ENCODE measurements at regions not wholly inside any gene's neighbourhood (a gene's known extent, or its start where the extent isn't known, plus 50 kb on each side); places are given as distances from the start of the nearest gene placed in this dataset.

DNA sequence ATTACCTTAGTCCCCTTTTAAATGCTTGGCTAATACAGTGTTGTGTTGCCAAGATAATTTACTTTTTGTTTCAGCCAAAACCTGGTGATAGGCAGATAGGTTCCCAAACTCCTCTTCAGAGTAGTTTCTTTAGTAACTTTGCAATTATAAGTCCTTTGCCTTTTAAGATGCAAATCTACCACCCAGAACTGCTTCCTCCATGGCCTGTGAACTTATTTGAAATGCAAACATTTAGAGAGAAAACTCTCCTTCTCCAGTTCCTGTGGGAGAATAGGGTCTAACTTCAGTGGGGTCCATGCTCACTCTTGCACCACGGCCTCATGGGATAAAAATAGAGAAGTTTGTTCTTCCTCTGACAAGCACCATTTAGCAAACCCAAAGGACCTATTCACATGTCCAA, 1955.4 kb upstream of the CDH6 start:
- H3K27me3 Mint-ChIP-seq = no peaks in the 10 kb centered on the region
- ATAC-seq = no peak
- ChIA-PET POLR2A (no interaction called here), CTCF (no interaction called here)
- no peaks in the 10 kb centered on the region for H3K4me1 Mint-ChIP-seq (ENCODE audit: low read depth)
- no peak overlapping the region for H3K4me3 Mint-ChIP-seq
- intact Hi-C loops (cut with micrococcal nuclease) = no loop called here
- H3K9me3 Mint-ChIP-seq = peaks cover 12% of the 10 kb centered on the region
- DNase-seq = no peak
- no peak overlapping the region for H3K27ac Mint-ChIP-seq
- no peaks in the 10 kb centered on the region for H3K36me3 Mint-ChIP-seq (ENCODE audit: low read depth)
- TF ChIP-seq, protein P1, sequence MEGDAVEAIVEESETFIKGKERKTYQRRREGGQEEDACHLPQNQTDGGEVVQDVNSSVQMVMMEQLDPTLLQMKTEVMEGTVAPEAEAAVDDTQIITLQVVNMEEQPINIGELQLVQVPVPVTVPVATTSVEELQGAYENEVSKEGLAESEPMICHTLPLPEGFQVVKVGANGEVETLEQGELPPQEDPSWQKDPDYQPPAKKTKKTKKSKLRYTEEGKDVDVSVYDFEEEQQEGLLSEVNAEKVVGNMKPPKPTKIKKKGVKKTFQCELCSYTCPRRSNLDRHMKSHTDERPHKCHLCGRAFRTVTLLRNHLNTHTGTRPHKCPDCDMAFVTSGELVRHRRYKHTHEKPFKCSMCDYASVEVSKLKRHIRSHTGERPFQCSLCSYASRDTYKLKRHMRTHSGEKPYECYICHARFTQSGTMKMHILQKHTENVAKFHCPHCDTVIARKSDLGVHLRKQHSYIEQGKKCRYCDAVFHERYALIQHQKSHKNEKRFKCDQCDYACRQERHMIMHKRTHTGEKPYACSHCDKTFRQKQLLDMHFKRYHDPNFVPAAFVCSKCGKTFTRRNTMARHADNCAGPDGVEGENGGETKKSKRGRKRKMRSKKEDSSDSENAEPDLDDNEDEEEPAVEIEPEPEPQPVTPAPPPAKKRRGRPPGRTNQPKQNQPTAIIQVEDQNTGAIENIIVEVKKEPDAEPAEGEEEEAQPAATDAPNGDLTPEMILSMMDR (IDR thresholded peaks at IDR 0.05) = no peak

DNA sequence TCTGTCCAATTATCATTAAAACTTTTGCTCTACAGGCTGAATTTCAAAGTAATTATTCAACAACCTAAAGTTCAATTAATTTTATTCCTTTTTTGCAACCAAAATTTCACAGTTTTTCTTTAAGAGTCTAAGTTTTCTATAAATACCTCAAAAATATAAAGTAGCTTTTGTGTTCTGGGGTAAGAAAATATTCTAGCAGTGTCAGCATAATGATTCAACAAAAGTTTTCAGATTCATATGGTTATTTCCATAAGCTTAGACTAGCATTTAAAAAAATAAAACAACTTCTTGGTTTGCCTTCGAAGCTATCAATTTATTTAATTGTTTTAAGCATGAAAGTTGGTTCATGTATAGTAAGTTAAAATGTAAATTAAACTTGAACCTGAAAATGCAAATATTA, 1962.3 kb upstream of the CDH6 start:
- no peak for ATAC-seq
- intact Hi-C loops (cut with micrococcal nuclease) = no loop called here
- Mint-ChIP-seq H3K4me3 (no peak overlapping the region), H3K27ac (no peak overlapping the region), H3K27me3 (no peaks in the 10 kb centered on the region), H3K36me3 (ENCODE audit: low read depth) (no peaks in the 10 kb centered on the region), H3K4me1 (ENCODE audit: low read depth) (no peaks in the 10 kb centered on the region), H3K9me3 (peaks cover 2% of the 10 kb centered on the region)
- ChIA-PET POLR2A (no interaction called here), CTCF (no interaction called here)
- TF ChIP-seq, protein P1 (IDR thresholded peaks at IDR 0.05) = no peak
- no peak for DNase-seq

DNA sequence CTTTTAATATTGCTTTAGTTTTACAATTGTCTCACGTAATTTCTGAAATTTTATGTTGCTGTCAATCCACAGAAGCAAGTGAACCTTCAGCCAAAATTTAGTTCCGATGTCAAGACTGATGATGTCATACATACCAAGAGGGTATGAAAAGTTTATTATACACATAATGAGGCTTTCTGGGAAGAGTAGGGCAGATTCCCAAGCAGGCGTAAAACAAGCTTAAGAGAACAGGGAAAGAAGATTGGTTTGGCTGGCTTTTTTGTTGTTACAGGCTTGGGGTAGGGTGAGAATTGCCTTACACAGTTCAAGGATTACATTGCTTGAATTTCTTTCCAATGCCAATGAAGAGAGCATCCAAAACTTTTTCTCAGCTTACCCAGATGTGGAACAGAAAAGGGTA, 1962.9 kb upstream of the CDH6 start:
- no peak overlapping the region for H3K4me3 Mint-ChIP-seq
- ATAC-seq (no peak), DNase-seq (no peak)
- H3K4me1 Mint-ChIP-seq (ENCODE audit: low read depth) = no peaks in the 10 kb centered on the region
- CTCF ChIA-PET = no interaction called here
- POLR2A ChIA-PET = no interaction called here
- peaks cover 2% of the 10 kb centered on the region for H3K9me3 Mint-ChIP-seq
- H3K36me3 Mint-ChIP-seq (ENCODE audit: low read depth) = no peaks in the 10 kb centered on the region
- H3K27ac Mint-ChIP-seq = no peak overlapping the region
- no peaks in the 10 kb centered on the region for H3K27me3 Mint-ChIP-seq
- intact Hi-C loops (cut with micrococcal nuclease) = no loop called here
- TF ChIP-seq, protein P1 (IDR thresholded peaks at IDR 0.05) = no peak

DNA sequence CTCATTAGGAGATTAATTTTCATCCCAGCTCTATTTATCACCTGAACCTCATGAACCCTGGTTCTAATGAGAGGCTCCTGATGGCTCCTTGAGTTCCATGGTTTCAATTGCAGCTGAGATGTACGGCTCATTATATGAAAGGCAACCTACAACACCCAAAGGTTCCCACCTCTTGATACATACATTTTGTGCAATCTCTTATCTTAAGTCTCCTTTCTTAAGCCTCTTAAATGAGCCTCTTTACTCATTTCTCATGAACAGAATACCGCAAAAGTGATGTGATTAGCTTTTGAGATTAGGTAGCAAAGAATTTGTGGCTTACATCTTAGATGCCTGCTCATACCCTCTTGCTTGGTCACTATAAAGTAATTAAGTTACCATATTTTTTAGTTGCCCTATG, 1964.0 kb upstream of the CDH6 start:
- ChIA-PET CTCF (no interaction called here), POLR2A (no interaction called here)
- no peaks in the 10 kb centered on the region for H3K36me3 Mint-ChIP-seq (ENCODE audit: low read depth)
- no peak overlapping the region for H3K4me3 Mint-ChIP-seq
- no peaks in the 10 kb centered on the region for H3K4me1 Mint-ChIP-seq (ENCODE audit: low read depth)
- no peaks in the 10 kb centered on the region for H3K27me3 Mint-ChIP-seq
- ATAC-seq = no peak
- TF ChIP-seq, protein P1 (IDR thresholded peaks at IDR 0.05) = no peak
- DNase-seq = no peak
- H3K9me3 Mint-ChIP-seq = peaks cover 4% of the 10 kb centered on the region
- H3K27ac Mint-ChIP-seq = no peak overlapping the region
- intact Hi-C loops (cut with micrococcal nuclease) = no loop called here

DNA sequence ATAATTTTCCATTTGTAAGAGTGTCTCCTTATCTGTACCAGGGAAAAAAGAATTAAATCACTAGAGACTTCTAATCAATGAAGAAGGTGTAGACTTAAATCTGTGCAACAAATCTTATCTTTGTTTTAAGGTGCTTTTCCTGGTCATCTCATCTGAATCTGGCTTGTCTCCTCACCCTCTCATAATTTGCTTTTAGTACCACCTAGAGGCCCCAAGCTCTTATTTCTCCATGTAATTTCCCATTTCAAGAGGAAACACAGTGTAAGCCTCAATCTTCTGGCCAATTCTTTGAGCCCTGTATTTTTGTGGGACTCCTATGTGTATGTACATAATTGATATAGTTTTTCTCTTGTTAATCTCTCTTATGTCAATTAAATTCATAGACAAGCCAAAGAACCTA, 1975.3 kb upstream of the CDH6 start:
- no peak for ATAC-seq
- TF ChIP-seq, protein P1 (IDR thresholded peaks at IDR 0.05) = no peak
- H3K36me3 Mint-ChIP-seq (ENCODE audit: low read depth) = no peaks in the 10 kb centered on the region
- H3K9me3 Mint-ChIP-seq = peaks cover 11% of the 10 kb centered on the region
- no peaks in the 10 kb centered on the region for H3K4me1 Mint-ChIP-seq (ENCODE audit: low read depth)
- H3K27ac Mint-ChIP-seq = no peak overlapping the region
- intact Hi-C loops (cut with micrococcal nuclease) = no loop called here
- H3K4me3 Mint-ChIP-seq = no peak overlapping the region
- no peaks in the 10 kb centered on the region for H3K27me3 Mint-ChIP-seq
- ChIA-PET POLR2A (no interaction called here), CTCF (no interaction called here)
- no peak for DNase-seq
